GM10248 (cell line): ENCODE measurements at regions not wholly inside any gene's neighbourhood (a gene's known extent, or its start where the extent isn't known, plus 50 kb on each side); places are given as distances from the start of the nearest gene placed in this dataset.

Experiments used
- CTCF ChIA-PET: fragments of 300-600 bp; sonication (Branson Sonifier 250); formaldehyde crosslinking; extraction: SDS; loops from one replicate; lab custom pipeline; 2021; ENCODE audit warnings: antibody characterized with exemption; lab: Yijun Ruan, JAX
- POLR2A ChIA-PET: fragments of 350-650 bp; sonication (Branson Sonifier 250); formaldehyde crosslinking; extraction: SDS; loops from one replicate; lab custom pipeline; 2020; ENCODE audit warnings: antibody characterized with exemption; lab: Yijun Ruan, JAX
- DNase-seq: peaks from one replicate; pipeline ENCODE4 v3.0.0; 2012; ENCODE audit errors: extremely low spot score
- CTCF ChIP-seq: IDR thresholded peaks from 2 replicates; pipeline ENCODE4 v1.5.1; 2012; ENCODE audit warnings: mild to moderate bottlenecking, low read depth; ENCODE audit errors: extremely low read depth, missing control alignments, control extremely low read depth

GRCh38 chr7:98719396-98719795 is 102.3 kb downstream of the NPTX2 start:
- ChIA-PET CTCF (interaction anchor here (2.1 kb wide), 1 partner anchor 13 kb away, joined by 6 read pairs; no protein-coding TSS in a partner anchor), POLR2A (no interaction called here)
- TF ChIP-seq CTCF, result no peak
- no peak for DNase-seq

GRCh38 chr7:98722402-98722801 is 105.3 kb downstream of the NPTX2 start:
- POLR2A ChIA-PET, result no interaction called here
- TF ChIP-seq CTCF, result no peak
- DNase-seq, result no peak
- CTCF ChIA-PET, result interaction anchor here (1.3 kb wide), 1 partner anchor 23 kb away, joined by 5 read pairs; no protein-coding TSS in a partner anchor

GRCh38 chr7:98724591-98724990 is 107.5 kb downstream of the NPTX2 start:
- ChIA-PET CTCF (interaction anchor here (2.4 kb wide), 1 partner anchor 21 kb away, joined by 10 read pairs; no protein-coding TSS in a partner anchor), POLR2A (no interaction called here)
- TF ChIP-seq CTCF, result no peak
- DNase-seq, result no peak

GRCh38 chr7:98727146-98727709 is 110.1 kb downstream of the NPTX2 start:
- CTCF ChIA-PET, result interaction anchor here (2.7 kb wide), 1 partner anchor 18 kb away, joined by 7 read pairs; no protein-coding TSS in a partner anchor
- POLR2A ChIA-PET, result no interaction called here
- DNase-seq, result no peak
- TF ChIP-seq CTCF, result no peak

- DNase-seq, result no peak
- POLR2A ChIA-PET, result interaction anchor here (0.6 kb wide), 1 partner anchor 434 kb away, joined by 12 read pairs; no protein-coding TSS in a partner anchor
- CTCF ChIA-PET, result interaction anchor here (2.7 kb wide), 1 partner anchor 16 kb away, joined by 7 read pairs; no protein-coding TSS in a partner anchor
- no peak for TF ChIP-seq CTCF
Observed at GRCh38 chr7:98728555-98728954, 111.5 kb downstream of the NPTX2 start.

- no peak for TF ChIP-seq CTCF
- POLR2A ChIA-PET, result interaction anchor here (0.6 kb wide), 1 partner anchor 434 kb away, joined by 12 read pairs; no protein-coding TSS in a partner anchor
- no peak for DNase-seq
- CTCF ChIA-PET, result interaction anchor here (2.7 kb wide), 1 partner anchor 16 kb away, joined by 7 read pairs; no protein-coding TSS in a partner anchor
Observed at GRCh38 chr7:98729121-98729520, 112.0 kb downstream of the NPTX2 start.
